Fibroblast of lung (primary cell): ENCODE measurements at regions not wholly inside any gene's neighbourhood (a gene's known extent, or its start where the extent isn't known, plus 50 kb on each side); places are given as distances from the start of the nearest gene placed in this dataset.

Source experiments
- CTCF ChIP-seq, 2 donors: IDR thresholded peaks in 1 of 2; conservative IDR thresholded peaks in 1 of 2; 1 replicate in 1 of 2; 2 replicates in 1 of 2; pipeline ENCODE4 v1.5.1; 2011 to 2012; ENCODE audit warnings: low read length in 2 of 2, control low read depth in 1 of 2, inconsistent platforms in 1 of 2, low read depth in 1 of 2, mild to moderate bottlenecking in 1 of 2
- EZH2 ChIP-seq: IDR thresholded peaks from 2 replicates; pipeline ENCODE4 v1.5.1; 2012; ENCODE audit warnings: low read length, control low read depth, mild to moderate bottlenecking; ENCODE audit errors: missing control alignments

- TF ChIP-seq CTCF (conservative IDR thresholded peaks at IDR 0.05 in 1 of 2, IDR thresholded peaks at IDR 0.05 in 1 of 2; ENCODE audit: low read depth in 1 of 2, low read length in 2 of 2) (no peak), EZH2 (no peak)
Observed at GRCh38 chr14:84490081-84490480, 1039.9 kb upstream of the FLRT2 start.
